HG03095 (cell line): ENCODE measurements at regions not wholly inside any gene's neighbourhood (a gene's known extent, or its start where the extent isn't known, plus 50 kb on each side); places are given as distances from the start of the nearest gene placed in this dataset.

Experiments used
- ATAC-seq: cut with Tn5 transposase; IDR thresholded peaks from one replicate; pipeline ENCODE4 v1.9.1; 2021; ENCODE audit warnings: moderate library complexity; ENCODE audit not compliant: unreplicated experiment

DNA sequence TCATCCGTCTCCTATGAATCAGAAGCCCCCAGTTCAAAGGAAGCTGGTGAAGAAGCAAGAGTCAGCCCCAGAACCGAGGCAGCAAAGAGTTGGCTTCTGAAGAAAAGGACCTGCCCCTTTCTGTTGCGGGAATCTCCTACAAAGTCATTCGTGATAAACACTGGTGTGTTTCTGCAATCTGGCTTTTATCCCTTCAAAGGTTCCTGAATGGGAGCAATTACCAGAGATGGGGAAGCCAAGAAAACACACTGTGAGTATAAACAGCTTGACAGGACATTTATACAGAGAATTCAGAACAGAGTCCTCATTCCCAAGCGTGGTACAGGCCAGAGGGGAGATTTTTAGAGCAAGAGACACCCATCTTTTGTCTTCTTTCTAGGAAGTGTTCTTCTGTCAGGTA, 226.8 kb upstream of the LNX1 start:
- ATAC-seq: no peak

GRCh38 chr4:53816561-53816960, 225.3 kb upstream of the LNX1 start:
- ATAC-seq: no peak

DNA sequence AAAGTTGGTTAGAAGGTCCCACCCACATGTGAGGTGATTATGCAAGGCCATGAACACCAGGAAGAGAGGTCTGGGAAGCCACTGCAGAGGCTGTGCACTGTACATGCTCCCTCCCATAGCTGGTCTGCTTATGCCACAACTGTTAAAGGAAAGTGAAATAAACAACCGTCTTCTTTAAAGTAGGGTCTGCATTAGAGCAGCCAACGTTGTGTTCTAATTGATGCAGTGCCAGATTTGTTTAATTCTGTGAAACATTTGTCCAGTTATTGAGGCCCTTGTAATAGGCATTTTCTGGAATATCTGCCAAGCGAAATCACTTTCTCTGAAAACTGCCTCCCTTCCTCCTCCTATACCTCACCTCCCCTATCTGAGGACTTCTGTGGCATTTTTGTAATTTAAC, 224.0 kb upstream of the LNX1 start:
- ATAC-seq: no peak

GRCh38 chr4:53813998-53814397, 222.7 kb upstream of the LNX1 start:
- no peak for ATAC-seq

- no peak for ATAC-seq
Measured at GRCh38 chr4:53810643-53811042, 219.4 kb upstream of the LNX1 start.

DNA sequence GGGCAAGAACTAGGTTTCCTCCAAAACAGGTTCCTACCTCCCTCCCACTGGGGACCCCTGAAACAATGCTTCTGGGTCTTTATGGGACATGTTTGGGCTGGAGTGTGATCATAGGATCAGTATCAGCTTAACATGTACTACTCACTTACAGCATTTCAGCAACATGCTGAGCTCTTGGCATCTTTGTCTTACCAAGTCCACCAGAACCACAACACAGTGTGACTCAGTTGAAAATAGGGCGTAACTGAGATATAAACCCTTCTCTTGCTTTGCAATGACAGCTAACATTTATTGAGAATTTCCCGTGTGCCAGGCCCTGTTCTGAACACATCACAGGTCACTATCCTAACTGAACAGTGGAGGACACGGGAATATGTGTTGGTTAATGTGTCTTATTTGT, 218.5 kb upstream of the LNX1 start:
- ATAC-seq: no peak

DNA sequence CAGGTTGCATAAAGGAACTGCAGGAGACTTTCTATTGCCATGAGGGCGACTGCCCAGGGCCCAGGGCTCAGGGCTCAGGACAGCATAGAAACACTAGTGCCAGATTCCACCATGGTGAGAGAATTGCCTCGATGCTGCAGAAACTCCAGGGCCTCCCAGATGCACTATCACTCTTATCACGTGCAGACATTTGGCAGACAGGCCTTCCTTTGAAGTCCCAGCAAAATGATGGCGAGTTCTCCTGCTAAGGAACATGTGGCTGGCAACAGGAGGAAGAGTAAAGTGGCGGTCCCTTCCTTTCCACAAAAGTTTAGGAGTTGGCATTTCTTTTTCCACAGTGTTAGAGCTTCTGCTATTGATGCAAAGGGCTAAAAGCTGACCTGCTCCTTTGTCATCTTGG, 214.0 kb upstream of the LNX1 start:
- no peak for ATAC-seq

- peak; percentile 72 for ATAC-seq
Measured at GRCh38 chr4:53804719-53805118, 213.4 kb upstream of the LNX1 start.

DNA sequence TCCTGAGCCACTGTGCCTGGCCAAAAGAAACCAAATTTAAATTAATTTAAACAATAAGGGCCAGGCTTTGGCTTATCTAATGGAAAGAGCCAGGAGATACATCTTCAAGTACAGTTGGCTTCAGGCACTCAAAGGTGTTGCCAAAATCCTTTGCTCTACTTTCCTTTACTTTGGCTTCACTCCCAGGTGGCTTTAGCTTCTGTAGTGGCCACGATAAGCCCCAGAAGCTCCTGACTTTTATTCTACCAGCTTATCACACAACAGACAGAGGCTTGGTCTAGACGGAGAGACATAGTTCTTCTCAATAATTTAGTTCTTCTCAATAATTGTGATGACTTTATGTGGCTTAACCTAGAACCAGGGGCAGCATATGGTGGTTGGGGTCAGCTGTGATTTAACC, 211.2 kb upstream of the LNX1 start:
- ATAC-seq: no peak

GRCh38 chr4:53801373-53801772, 210.1 kb upstream of the LNX1 start:
- no peak for ATAC-seq

DNA sequence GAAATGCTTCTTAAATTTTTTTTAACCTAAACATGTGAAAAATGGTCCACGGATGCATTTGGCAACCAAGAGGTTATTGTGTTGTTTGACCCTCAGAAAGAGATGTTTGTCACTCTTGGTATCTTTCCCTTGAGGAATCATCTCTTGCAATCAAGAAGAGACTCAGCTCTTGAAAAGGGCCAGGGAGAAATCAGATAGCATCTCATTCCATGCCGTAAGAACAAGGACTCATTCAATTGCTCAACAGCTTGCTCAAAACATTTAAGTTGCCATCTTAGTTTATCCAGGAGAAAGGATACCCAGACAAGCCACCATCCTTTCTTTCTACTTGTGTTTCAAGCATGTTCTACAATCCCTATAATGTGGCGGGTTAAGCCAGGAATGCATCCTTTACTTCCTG, 209.5 kb upstream of the LNX1 start:
- ATAC-seq: no peak

- ATAC-seq: no peak
Measured at GRCh38 chr4:53793096-53793495, 201.8 kb upstream of the LNX1 start.

GRCh38 chr4:53790286-53790685, 199.0 kb upstream of the LNX1 start:
- ATAC-seq: no peak

DNA sequence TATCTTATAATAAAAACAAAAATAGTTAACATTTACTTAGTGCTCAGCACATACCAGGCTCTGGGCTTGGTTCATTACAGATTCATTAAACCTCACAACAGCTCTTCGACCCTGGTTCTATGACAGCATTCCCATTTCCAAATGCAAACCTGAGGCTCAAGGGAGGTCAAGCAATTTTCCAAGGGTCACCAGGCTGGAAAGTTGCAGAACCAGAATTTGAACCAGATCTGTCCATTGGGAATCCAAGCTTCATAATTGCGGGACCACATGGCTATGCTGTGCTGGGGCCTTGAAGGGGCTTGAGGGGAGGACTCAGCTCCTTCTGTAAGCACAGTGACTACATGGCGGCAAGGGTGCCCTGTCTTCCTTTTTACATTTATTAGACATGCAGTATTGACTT, 197.3 kb upstream of the LNX1 start:
- ATAC-seq: no peak

GRCh38 chr4:53788011-53788410, 196.7 kb upstream of the LNX1 start:
- ATAC-seq: no peak

DNA sequence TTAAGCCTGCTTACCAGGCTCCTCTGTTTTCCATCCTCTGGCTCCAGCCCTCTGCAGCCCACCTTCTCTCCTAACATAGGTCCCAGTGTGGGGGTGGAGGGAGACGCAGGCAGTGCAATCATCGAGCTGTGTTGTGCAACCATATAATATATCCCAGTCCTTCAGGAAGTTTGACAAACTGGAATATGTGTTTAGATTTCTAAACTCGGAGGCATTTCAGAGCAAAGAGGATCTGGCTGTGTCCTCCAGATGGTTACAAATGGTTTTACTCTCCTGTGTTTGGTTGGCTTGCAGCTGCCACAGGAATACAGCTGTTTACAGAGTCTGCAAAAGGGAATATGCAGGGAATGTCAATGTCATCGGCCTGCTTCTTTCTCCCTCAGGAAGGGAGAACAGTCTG, 195.3 kb upstream of the LNX1 start:
- no peak for ATAC-seq

DNA sequence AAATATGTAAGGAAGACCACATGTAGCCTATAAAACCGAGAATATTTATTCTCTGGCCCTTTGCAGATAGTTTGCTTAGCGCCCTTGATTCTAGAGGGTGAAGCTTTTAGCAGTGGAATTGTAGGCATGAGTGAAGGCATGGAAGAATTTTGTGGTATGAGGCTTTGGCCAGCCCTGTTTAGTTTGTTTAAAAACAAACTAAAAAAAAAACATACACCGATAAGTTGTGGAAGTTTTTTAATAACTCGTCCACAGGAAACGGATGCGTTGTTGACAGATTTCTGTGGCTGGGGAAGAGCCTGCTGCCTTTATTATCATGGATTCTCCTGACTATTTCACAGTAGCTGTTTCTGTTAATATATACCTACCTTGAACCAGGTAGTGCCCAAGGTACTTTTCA, 194.7 kb upstream of the LNX1 start:
- ATAC-seq: no peak

DNA sequence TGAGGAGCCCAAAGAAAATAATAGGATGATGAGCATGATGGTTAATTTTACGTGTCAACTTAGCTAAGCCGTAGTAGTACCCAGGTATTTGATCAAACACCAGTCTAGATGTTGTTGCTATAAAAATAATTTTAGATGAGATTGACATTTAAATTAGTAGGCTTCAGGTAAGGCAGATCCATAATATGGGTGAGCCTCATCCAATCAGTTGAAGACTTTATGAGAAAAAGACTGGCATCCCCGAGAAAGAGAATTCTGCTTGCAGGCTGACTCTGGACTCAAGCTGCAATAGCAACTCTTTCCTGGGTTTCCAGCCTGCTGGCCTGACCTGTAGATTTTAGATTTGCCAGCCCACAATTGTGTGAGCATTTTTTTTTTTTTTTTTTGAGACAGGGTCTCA, 192.8 kb upstream of the LNX1 start:
- no peak for ATAC-seq

DNA sequence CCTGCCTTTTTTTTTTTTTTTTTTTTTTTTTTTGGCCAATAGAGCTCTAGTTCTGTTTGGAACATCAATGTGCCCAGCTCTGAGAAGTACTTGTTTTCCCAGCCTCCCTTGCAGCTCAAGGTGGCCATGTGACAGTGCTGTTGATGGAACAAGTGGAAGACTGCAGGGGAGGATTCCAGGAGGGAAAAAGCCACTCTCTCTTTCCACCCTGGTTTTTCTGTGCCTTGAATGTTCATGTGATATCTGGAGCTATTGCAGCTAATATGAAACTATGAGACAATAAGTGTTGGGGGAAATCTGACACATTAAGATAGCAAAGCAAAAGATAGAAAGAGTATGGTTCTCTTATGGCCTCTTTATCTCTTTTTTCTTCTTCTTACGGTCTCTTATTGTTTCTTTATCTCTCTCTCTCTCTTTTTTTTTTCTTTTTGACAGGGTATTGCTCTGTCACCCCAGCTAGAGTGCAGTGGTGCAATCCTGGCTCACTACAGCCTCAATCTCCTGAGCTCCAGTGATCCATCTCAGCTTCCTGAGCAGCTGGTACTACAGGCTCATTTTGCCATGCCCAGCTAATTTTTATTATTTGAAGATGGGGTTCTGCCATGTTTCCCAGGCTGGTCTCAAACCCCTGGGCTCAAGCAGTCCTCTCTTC, 192.0 kb upstream of the LNX1 start:
- no peak for ATAC-seq

GRCh38 chr4:53782458-53782845, 191.2 kb upstream of the LNX1 start:
- no peak for ATAC-seq

GRCh38 chr4:53781629-53782457, 190.6 kb upstream of the LNX1 start:
- ATAC-seq: no peak

GRCh38 chr4:53780736-53781400, 189.6 kb upstream of the LNX1 start:
- no peak for ATAC-seq
